DND-41 (cell line): ENCODE measurements at regions not wholly inside any gene's neighbourhood (a gene's known extent, or its start where the extent isn't known, plus 50 kb on each side); places are given as distances from the start of the nearest gene placed in this dataset.

Experiments used
- EZH2 ChIP-seq: IDR thresholded peaks from 3 replicates; pipeline ENCODE4 v1.6.1; 2012; ENCODE audit warnings: borderline replicate concordance, low read depth, mild to moderate bottlenecking, moderate library complexity, low read length, inconsistent platforms; ENCODE audit not compliant: severe bottlenecking
- TF ChIP-seq, protein P1 (sequence below): IDR thresholded peaks from 2 replicates; pipeline ENCODE4 v1.5.1; 2012; ENCODE audit warnings: borderline replicate concordance, low read length, moderate library complexity, mild to moderate bottlenecking; ENCODE audit not compliant: poor library complexity, severe bottlenecking; ENCODE audit errors: extremely low read depth

DNA sequence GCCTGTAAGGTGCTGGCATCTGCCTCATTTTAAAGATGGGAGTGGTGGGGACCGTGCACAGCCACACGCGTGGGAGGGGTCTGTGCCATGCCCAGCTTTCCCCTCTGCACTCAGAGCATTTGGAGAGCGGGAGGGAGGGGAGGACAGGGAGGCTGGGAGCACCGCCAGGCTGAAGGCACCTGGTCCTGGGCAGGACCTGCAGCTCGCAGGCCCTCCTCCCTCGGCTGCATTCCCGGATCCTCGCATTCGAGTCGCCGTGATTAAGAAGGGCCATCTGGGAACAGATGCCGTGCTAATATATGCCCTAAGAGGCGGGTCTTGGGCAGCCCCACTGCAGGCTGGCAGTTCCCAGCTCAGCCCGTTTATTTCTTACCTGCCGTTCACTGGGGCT lies 84.0 kb downstream of the PTGR3 start:
- TF ChIP-seq, protein P1, sequence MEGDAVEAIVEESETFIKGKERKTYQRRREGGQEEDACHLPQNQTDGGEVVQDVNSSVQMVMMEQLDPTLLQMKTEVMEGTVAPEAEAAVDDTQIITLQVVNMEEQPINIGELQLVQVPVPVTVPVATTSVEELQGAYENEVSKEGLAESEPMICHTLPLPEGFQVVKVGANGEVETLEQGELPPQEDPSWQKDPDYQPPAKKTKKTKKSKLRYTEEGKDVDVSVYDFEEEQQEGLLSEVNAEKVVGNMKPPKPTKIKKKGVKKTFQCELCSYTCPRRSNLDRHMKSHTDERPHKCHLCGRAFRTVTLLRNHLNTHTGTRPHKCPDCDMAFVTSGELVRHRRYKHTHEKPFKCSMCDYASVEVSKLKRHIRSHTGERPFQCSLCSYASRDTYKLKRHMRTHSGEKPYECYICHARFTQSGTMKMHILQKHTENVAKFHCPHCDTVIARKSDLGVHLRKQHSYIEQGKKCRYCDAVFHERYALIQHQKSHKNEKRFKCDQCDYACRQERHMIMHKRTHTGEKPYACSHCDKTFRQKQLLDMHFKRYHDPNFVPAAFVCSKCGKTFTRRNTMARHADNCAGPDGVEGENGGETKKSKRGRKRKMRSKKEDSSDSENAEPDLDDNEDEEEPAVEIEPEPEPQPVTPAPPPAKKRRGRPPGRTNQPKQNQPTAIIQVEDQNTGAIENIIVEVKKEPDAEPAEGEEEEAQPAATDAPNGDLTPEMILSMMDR = no peak
- TF ChIP-seq EZH2 = no peak
